GM21360 (cell line): ENCODE measurements at regions not wholly inside any gene's neighbourhood (a gene's known extent, or its start where the extent isn't known, plus 50 kb on each side); places are given as distances from the start of the nearest gene placed in this dataset.
"Not testable (repeated sequence)": the region's sequence is repeated elsewhere in the genome, so short reads cannot be mapped to it uniquely, and the experiment has no call there.

Source experiments
- ATAC-seq: cut with Tn5 transposase; IDR thresholded peaks from one replicate; pipeline ENCODE4 v1.9.1; 2021; ENCODE audit warnings: mild to moderate bottlenecking, moderate library complexity; ENCODE audit not compliant: unreplicated experiment

GRCh38 chr15:95119041-95119610 is 887.8 kb downstream of the MCTP2 start:
- no peak for ATAC-seq

- ATAC-seq: no peak
Measured at GRCh38 chr15:95120595-95120994, 889.2 kb downstream of the MCTP2 start.

GRCh38 chr15:95121191-95121590 is 889.8 kb downstream of the MCTP2 start:
- ATAC-seq: no peak

GRCh38 chr15:95125803-95126202 is 894.4 kb downstream of the MCTP2 start:
- ATAC-seq: no peak

GRCh38 chr15:95127356-95127755 is 896.0 kb downstream of the MCTP2 start:
- no peak for ATAC-seq

GRCh38 chr15:95129574-95129973 is 898.2 kb downstream of the MCTP2 start:
- no peak for ATAC-seq

- no peak for ATAC-seq
Measured at GRCh38 chr15:95131131-95131556, 899.8 kb downstream of the MCTP2 start.

- ATAC-seq: no peak
Measured at GRCh38 chr15:95132774-95133173, 901.4 kb downstream of the MCTP2 start.

- ATAC-seq: no peak
Measured at GRCh38 chr15:95134431-95135110, 903.2 kb downstream of the MCTP2 start.

- ATAC-seq: no peak
Measured at GRCh38 chr15:95138604-95139270, 907.4 kb downstream of the MCTP2 start.

GRCh38 chr15:95141486-95141885 is 910.1 kb downstream of the MCTP2 start:
- ATAC-seq: no peak

- ATAC-seq: no peak
Measured at GRCh38 chr15:95142531-95142930, 911.2 kb downstream of the MCTP2 start.

- no peak for ATAC-seq
Measured at GRCh38 chr15:95146481-95146880, 915.1 kb downstream of the MCTP2 start.

GRCh38 chr15:95148183-95148582 is 916.8 kb downstream of the MCTP2 start:
- ATAC-seq: no peak

- no peak for ATAC-seq
Measured at GRCh38 chr15:95149036-95149435, 917.7 kb downstream of the MCTP2 start.

GRCh38 chr15:95149771-95150170 is 918.4 kb downstream of the MCTP2 start:
- no peak for ATAC-seq

- ATAC-seq: no peak
Measured at GRCh38 chr15:95150466-95150865, 919.1 kb downstream of the MCTP2 start.

- ATAC-seq: no peak
Measured at GRCh38 chr15:95152741-95153140, 921.4 kb downstream of the MCTP2 start.

- ATAC-seq: not testable (repeated sequence)
Measured at GRCh38 chr15:95153201-95153600, 921.8 kb downstream of the MCTP2 start.

- ATAC-seq: no peak
Measured at GRCh38 chr15:95160316-95160715, 929.0 kb downstream of the MCTP2 start.

GRCh38 chr15:95162069-95162468 is 930.7 kb downstream of the MCTP2 start:
- ATAC-seq: no peak

GRCh38 chr15:95162531-95162930 is 931.2 kb downstream of the MCTP2 start:
- no peak for ATAC-seq
